Mesenchymal stem cell (in vitro differentiated cells and primary cell): ENCODE measurements at regions not wholly inside any gene's neighbourhood (a gene's known extent, or its start where the extent isn't known, plus 50 kb on each side); places are given as distances from the start of the nearest gene placed in this dataset.

Experiments
- DNase-seq: peaks from one replicate; pipeline ENCODE4 v3.0.0-alpha.2; 2013
- H2AFZ ChIP-seq: one replicate; pipeline ENCODE4 v1.6.1; 2013; ENCODE audit warnings: low read depth, mild to moderate bottlenecking, control low read depth, inconsistent platforms, low read length, moderate library complexity
- H2AK5ac ChIP-seq: 2 replicates; pipeline ENCODE4 v1.6.1; 2013; ENCODE audit warnings: low read length, moderate library complexity, mild to moderate bottlenecking, inconsistent platforms; ENCODE audit not compliant: severe bottlenecking
- H2BK120ac ChIP-seq: one replicate; pipeline ENCODE4 v1.6.1; 2013; ENCODE audit warnings: low read depth, mild to moderate bottlenecking, inconsistent platforms, low read length, moderate library complexity
- H2BK12ac ChIP-seq, 2 experiments: one replicate each; pipeline ENCODE4 v1.6.1; 2013; ENCODE audit warnings: inconsistent platforms in 2 of 2, low read length in 2 of 2, mild to moderate bottlenecking in 2 of 2, moderate library complexity in 2 of 2, control low read depth in 1 of 2
- H2BK15ac ChIP-seq: one replicate; pipeline ENCODE4 v1.6.1; 2013; ENCODE audit warnings: mild to moderate bottlenecking, low read depth, inconsistent platforms; ENCODE audit not compliant: poor library complexity, severe bottlenecking
- H2BK5ac ChIP-seq: 2 replicates; pipeline ENCODE4 v1.6.1; 2013; ENCODE audit warnings: low read depth, mild to moderate bottlenecking, low read length, control low read depth, inconsistent platforms; ENCODE audit not compliant: poor library complexity, severe bottlenecking
- H3K14ac ChIP-seq, 2 experiments: one replicate each; pipeline ENCODE4 v1.6.1; 2013; ENCODE audit warnings: inconsistent platforms in 2 of 2, low read length in 2 of 2, control low read depth in 1 of 2, mild to moderate bottlenecking in 1 of 2, moderate library complexity in 1 of 2
- H3K18ac ChIP-seq, 2 experiments: one replicate each; pipeline ENCODE4 v1.6.1; 2013; ENCODE audit warnings: inconsistent platforms in 2 of 2, low read length in 2 of 2, control low read depth in 1 of 2, low read depth in 1 of 2, mild to moderate bottlenecking in 1 of 2
- H3K23ac ChIP-seq, 2 experiments: one replicate each; pipeline ENCODE4 v1.6.1; 2013; ENCODE audit warnings: inconsistent platforms in 2 of 2, low read length in 2 of 2, mild to moderate bottlenecking in 2 of 2, moderate library complexity in 2 of 2, control low read depth in 1 of 2
- H3K27ac ChIP-seq: 2 replicates; pipeline ENCODE4 v1.5.1; 2013; ENCODE audit warnings: mild to moderate bottlenecking, moderate library complexity, low read length, control low read depth, inconsistent platforms; ENCODE audit not compliant: poor library complexity, severe bottlenecking
- H3K27me3 ChIP-seq, 2 experiments: 2 replicates each; pipeline versions ENCODE4 v1.6.1 to v1.7.0; 2013; ENCODE audit warnings: low read length in 2 of 2, mild to moderate bottlenecking in 2 of 2, moderate library complexity in 2 of 2, control low read depth in 1 of 2, inconsistent platforms in 1 of 2; ENCODE audit not compliant: control insufficient read depth in 1 of 2, insufficient read depth in 1 of 2
- H3K36me3 ChIP-seq, 2 experiments: 2 replicates each; pipeline versions ENCODE4 v1.6.1 to v1.7.0; 2013; ENCODE audit warnings: low read length in 2 of 2, control low read depth in 1 of 2, inconsistent platforms in 1 of 2, low read depth in 1 of 2, mild to moderate bottlenecking in 1 of 2; ENCODE audit not compliant: insufficient read depth in 2 of 2, control insufficient read depth in 1 of 2
- H3K4ac ChIP-seq, 2 experiments: one replicate each; pipeline ENCODE4 v1.6.1; 2013; ENCODE audit warnings: inconsistent platforms in 2 of 2, low read length in 2 of 2, mild to moderate bottlenecking in 2 of 2, moderate library complexity in 2 of 2, control low read depth in 1 of 2, low read depth in 1 of 2
- H3K4me1 ChIP-seq: 2 replicates; pipeline ENCODE4 v1.6.1; 2013; ENCODE audit warnings: low read depth, low read length, control low read depth; ENCODE audit not compliant: control insufficient read depth, insufficient read depth
- H3K4me2 ChIP-seq: 2 replicates; pipeline ENCODE4 v1.6.1; 2013; ENCODE audit warnings: low read length, mild to moderate bottlenecking, inconsistent platforms; ENCODE audit not compliant: poor library complexity, severe bottlenecking
- H3K4me3 ChIP-seq, 2 experiments: 2 replicates each; pipeline versions ENCODE4 v1.5.1 to v1.7.0; 2013; ENCODE audit warnings: low read length in 2 of 2, mild to moderate bottlenecking in 2 of 2, control low read depth in 1 of 2, low read depth in 1 of 2; ENCODE audit not compliant: insufficient read depth in 1 of 2
- H3K79me1 ChIP-seq: replicated peaks from 2 replicates; pipeline ENCODE4 v1.6.1; 2013; ENCODE audit warnings: mild to moderate bottlenecking, control low read depth, low read length, inconsistent platforms; ENCODE audit not compliant: poor library complexity, severe bottlenecking
- H3K9ac ChIP-seq: 2 replicates; pipeline ENCODE4 v1.7.0; 2013; ENCODE audit warnings: mild to moderate bottlenecking, low read length, moderate library complexity
- H3K9me3 ChIP-seq: 2 replicates; pipeline ENCODE4 v1.7.0; 2013; ENCODE audit warnings: mild to moderate bottlenecking, low read length; ENCODE audit not compliant: control insufficient read depth
- H4K8ac ChIP-seq: one replicate; pipeline ENCODE4 v1.6.1; 2013; ENCODE audit warnings: inconsistent platforms, mild to moderate bottlenecking, low read length, moderate library complexity
- H4K91ac ChIP-seq: one replicate; pipeline ENCODE4 v1.6.1; 2013; ENCODE audit warnings: mild to moderate bottlenecking, low read length, inconsistent platforms
- WGBS: methylation state at CpG from one replicate; pipeline ENCODE4 v1.1.7; 2013; ENCODE audit warnings: mixed read lengths; 5-methylcytosine and 5-hydroxymethylcytosine counted together

- Histone ChIP-seq H3K4me2 (no peak overlapping the region), H2BK120ac (no peak overlapping the region), H2BK12ac (no peak overlapping the region), H4K8ac (no peak overlapping the region), H3K4ac (no peak overlapping the region), H3K27ac (no peak overlapping the region), H2AFZ (no peak overlapping the region), H2AK5ac (no peak overlapping the region), H3K9me3 (no peaks in the 10 kb centered on the region), H3K18ac (no peak overlapping the region), H3K9ac (no peak overlapping the region), H3K14ac (no peak overlapping the region), H3K36me3 (no peaks in the 10 kb centered on the region), H4K91ac (no peak overlapping the region), H3K4me1 (no peaks in the 10 kb centered on the region), H2BK5ac (no peak overlapping the region), H3K23ac (no peak overlapping the region), H3K79me1 (no peaks in the 10 kb centered on the region), H3K4me3 (no peak overlapping the region), H2BK15ac (no peak overlapping the region), H3K27me3 (no peaks in the 10 kb centered on the region)
- WGBS = 18% methylated on average over 1 of the region's 4 CpGs
- DNase-seq = no peak
These were observed 402.1 kb upstream of the CHD6 start for GRCh38 chr20:42020316-42020715.

GRCh38 chr20:42018979-42019378 lies 400.8 kb upstream of the CHD6 start:
- H3K4ac ChIP-seq = no peak overlapping the region
- H2BK120ac ChIP-seq = no peak overlapping the region
- H3K14ac ChIP-seq = no peak overlapping the region
- no peak overlapping the region for H2BK12ac ChIP-seq
- DNase-seq = no peak
- no peak overlapping the region for H4K91ac ChIP-seq
- no peak overlapping the region for H2BK5ac ChIP-seq
- H4K8ac ChIP-seq = no peak overlapping the region
- no peak overlapping the region for H2BK15ac ChIP-seq
- no peak overlapping the region for H3K27ac ChIP-seq
- no peak overlapping the region for H3K4me3 ChIP-seq
- no peaks in the 10 kb centered on the region for H3K79me1 ChIP-seq
- no peak overlapping the region for H3K9ac ChIP-seq
- no peaks in the 10 kb centered on the region for H3K4me1 ChIP-seq
- H2AK5ac ChIP-seq = no peak overlapping the region
- no peaks in the 10 kb centered on the region for H3K9me3 ChIP-seq
- H3K4me2 ChIP-seq = no peak overlapping the region
- H3K23ac ChIP-seq = no peak overlapping the region
- H2AFZ ChIP-seq = no peak overlapping the region
- no peaks in the 10 kb centered on the region for H3K36me3 ChIP-seq
- no peak overlapping the region for H3K18ac ChIP-seq
- H3K27me3 ChIP-seq = no peaks in the 10 kb centered on the region

- 46% methylated on average over 3 of the region's 3 CpGs for whole genome bisulfite sequencing
- no peak overlapping the region for H2AK5ac ChIP-seq
These were observed 391.9 kb upstream of the CHD6 start for GRCh38 chr20:42010090-42010489.

GRCh38 chr20:42007251-42007650 lies 389.1 kb upstream of the CHD6 start:
- Histone ChIP-seq H3K14ac (no peak overlapping the region), H3K4me3 (no peak overlapping the region), H3K18ac (no peak overlapping the region), H3K4me2 (no peak overlapping the region), H2AK5ac (no peak overlapping the region), H3K27me3 (no peaks in the 10 kb centered on the region), H2BK5ac (no peak overlapping the region), H3K4ac (no peak overlapping the region), H2BK12ac (no peak overlapping the region), H4K8ac (no peak overlapping the region), H3K4me1 (no peaks in the 10 kb centered on the region), H3K9ac (no peak overlapping the region), H3K23ac (no peak overlapping the region), H3K79me1 (no peaks in the 10 kb centered on the region), H3K9me3 (no peaks in the 10 kb centered on the region), H3K27ac (no peak overlapping the region), H2BK15ac (no peak overlapping the region), H2BK120ac (no peak overlapping the region), H2AFZ (no peak overlapping the region), H3K36me3 (no peaks in the 10 kb centered on the region), H4K91ac (no peak overlapping the region)
- no peak for DNase-seq
- WGBS = 65% methylated on average over 4 of the region's 4 CpGs

More at GRCh38 chr20:42010090-42010489, 391.9 kb upstream of the CHD6 start:
- Histone ChIP-seq H3K4ac (no peak overlapping the region), H3K14ac (no peak overlapping the region), H3K4me3 (no peak overlapping the region), H3K9me3 (no peaks in the 10 kb centered on the region), H3K79me1 (no peaks in the 10 kb centered on the region), H3K4me2 (no peak overlapping the region), H3K36me3 (no peaks in the 10 kb centered on the region), H2BK120ac (no peak overlapping the region), H2BK5ac (no peak overlapping the region), H4K91ac (no peak overlapping the region), H3K23ac (no peak overlapping the region), H2BK12ac (no peak overlapping the region), H3K18ac (no peak overlapping the region), H2AFZ (no peak overlapping the region), H3K9ac (no peak overlapping the region), H2BK15ac (no peak overlapping the region), H3K27me3 (no peaks in the 10 kb centered on the region), H4K8ac (no peak overlapping the region), H3K27ac (no peak overlapping the region), H3K4me1 (no peaks in the 10 kb centered on the region)
- DNase-seq = no peak
